Heart right ventricle (tissue), 16 donors: ENCODE measurements at regions not wholly inside any gene's neighbourhood (a gene's known extent, or its start where the extent isn't known, plus 50 kb on each side); places are given as distances from the start of the nearest gene placed in this dataset.

Source experiments
- ATAC-seq, 8 donors: fragments of 200-7000 bp; cut with Tn5 transposase; one replicate each; pipeline ENCODE4 v1.9.1; 2020; ENCODE audit warnings: mild to moderate bottlenecking in 8 of 8, moderate library complexity in 8 of 8, moderate number of reproducible peaks in 1 of 8
- DNase-seq, 2 donors: peaks; one replicate each; pipeline ENCODE4 v3.0.0-alpha.2; 2020
- H3K27ac ChIP-seq, 10 donors: fragments of 200-600 bp; sonication (generic) in 2 of 10; one replicate each; pipeline versions ENCODE4 v1.5.0 to v1.8.0; 2020 to 2022; ENCODE audit warnings: mild to moderate bottlenecking in 3 of 10
- H3K27me3 ChIP-seq, 7 donors: fragments of 200-600 bp; one replicate each; pipeline ENCODE4 v1.8.0; 2021 to 2022; ENCODE audit warnings: mild to moderate bottlenecking in 2 of 7
- H3K36me3 ChIP-seq, 9 donors: fragments of 200-600 bp; sonication (generic) in 1 of 9; one replicate each; pipeline versions ENCODE4 v1.5.0 to v1.8.0; 2020 to 2022; ENCODE audit warnings: mild to moderate bottlenecking in 2 of 9
- H3K4me1 ChIP-seq, 9 donors: fragments of 200-600 bp; sonication (generic) in 1 of 9; one replicate each; pipeline versions ENCODE4 v1.5.0 to v1.8.0; 2020 to 2022; ENCODE audit warnings: mild to moderate bottlenecking in 4 of 9
- H3K4me3 ChIP-seq, 10 donors: fragments of 200-600 bp; sonication (generic) in 2 of 10; one replicate each; pipeline versions ENCODE4 v1.5.0 to v1.8.0; 2020 to 2022; ENCODE audit warnings: mild to moderate bottlenecking in 7 of 10, moderate library complexity in 2 of 10
- H3K9me3 ChIP-seq, 11 donors: fragments of 200-600 bp in 10 of 11; sonication (generic) in 2 of 11; one replicate each; pipeline versions ENCODE4 v1.5.0 to v1.8.0; 2013 to 2022; ENCODE audit warnings: mild to moderate bottlenecking in 2 of 11, control low read depth in 1 of 11, moderate library complexity in 1 of 11
- WGBS, 2 donors: extraction: QIAGEN DNeasy Blood & Tissue Kit; methylation state at CpG; one replicate each; pipeline ENCODE4 v1.1.7; 2013; ENCODE audit warnings: inconsistent platforms in 1 of 2; 5-methylcytosine and 5-hydroxymethylcytosine counted together
- intact Hi-C, 10 donors: fragments of 100-400 bp; cut with DNase I; formaldehyde crosslinking; loops; one replicate each; pipeline versions ENCODE4 v1.11.1 to v1.14.2; 2022
- TF ChIP-seq, protein P1 (sequence below), 9 donors: fragments of 200-600 bp; sonication (generic) in 2 of 9; IDR thresholded peaks; one replicate each; pipeline versions ENCODE4 v1.5.0 to v1.8.0; 2021 to 2022; ENCODE audit warnings: antibody characterized with exemption in 9 of 9, mild to moderate bottlenecking in 5 of 9, moderate library complexity in 1 of 9
- donor health status: Arrhythmogenic right ventricular cardiomyopathy.
- donor health status: ischemic (EF 13 %, LVEDD 7.1; RV severe dilation, severe dysfunction).
- donor health status: healthy with polysubstance abuse.
- donor health status: DM: no; HTN: yes; CAD: no.
- donor health status: DM: no; HTN: no; CAD: no.
- donor health status: ischemic (EF 25% LVEDD 6.9; RV normal size, moderate dysfunction).
- donor health status: ischemic (EF 25% LVEDD 5.7; RV mildly dilated, moderate dysfunction).
- donor health status: healthy.
- donor health status: DM: yes; HTN: yes; CAD: no.
- donor health status: Ischemic cardiomyopathy.
- donor health status: ischemic (EF 35%, LVEDD 5.7; RV mildly dilated, moderate dysfunction).
- donor health status: nonischemic (EF 11% LVEDD 7.7; RV severe dilation, severe dysfunction).
- donor health status: DM: yes; HTN: yes; CAD: no.
- donor health status: PGD.
- donor health status: ischemic (EF 29% LVEDD 5.4; RV normal size, mild dysfunction).
- donor health status: nonischemic (EF 23%, LVEDD 6.1; RV moderate dilation, normal function).

DNA sequence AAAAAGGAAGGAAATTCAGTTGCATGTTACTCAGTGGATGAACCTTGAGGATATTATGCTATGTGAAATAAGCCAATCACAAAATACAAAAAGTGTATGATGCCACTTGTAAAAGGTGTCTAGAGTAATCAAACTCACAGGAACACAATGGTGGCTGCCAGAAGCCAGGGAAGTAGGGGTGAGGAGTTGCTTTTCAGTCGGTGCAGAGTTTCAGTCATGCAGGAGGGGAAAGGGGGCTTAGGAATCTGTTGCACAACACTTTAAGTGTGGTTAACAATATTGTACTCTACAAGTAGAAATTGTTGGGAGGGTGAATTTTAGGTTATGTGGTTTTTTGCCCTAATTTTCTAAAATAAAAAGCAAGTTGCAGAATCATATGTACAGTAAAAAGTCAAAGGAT is 184.2 kb upstream of the RAB4A start:
- TF ChIP-seq, protein P1, sequence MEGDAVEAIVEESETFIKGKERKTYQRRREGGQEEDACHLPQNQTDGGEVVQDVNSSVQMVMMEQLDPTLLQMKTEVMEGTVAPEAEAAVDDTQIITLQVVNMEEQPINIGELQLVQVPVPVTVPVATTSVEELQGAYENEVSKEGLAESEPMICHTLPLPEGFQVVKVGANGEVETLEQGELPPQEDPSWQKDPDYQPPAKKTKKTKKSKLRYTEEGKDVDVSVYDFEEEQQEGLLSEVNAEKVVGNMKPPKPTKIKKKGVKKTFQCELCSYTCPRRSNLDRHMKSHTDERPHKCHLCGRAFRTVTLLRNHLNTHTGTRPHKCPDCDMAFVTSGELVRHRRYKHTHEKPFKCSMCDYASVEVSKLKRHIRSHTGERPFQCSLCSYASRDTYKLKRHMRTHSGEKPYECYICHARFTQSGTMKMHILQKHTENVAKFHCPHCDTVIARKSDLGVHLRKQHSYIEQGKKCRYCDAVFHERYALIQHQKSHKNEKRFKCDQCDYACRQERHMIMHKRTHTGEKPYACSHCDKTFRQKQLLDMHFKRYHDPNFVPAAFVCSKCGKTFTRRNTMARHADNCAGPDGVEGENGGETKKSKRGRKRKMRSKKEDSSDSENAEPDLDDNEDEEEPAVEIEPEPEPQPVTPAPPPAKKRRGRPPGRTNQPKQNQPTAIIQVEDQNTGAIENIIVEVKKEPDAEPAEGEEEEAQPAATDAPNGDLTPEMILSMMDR (IDR thresholded peaks at IDR 0.05): no peak
- intact Hi-C loops: no loop called here
- Histone ChIP-seq H3K36me3 (no peaks in the 10 kb centered on the region), H3K9me3 (peaks cover 0 to 25% (median 16%) of the 10 kb centered on the region in 11 donors), H3K4me3 (no peak overlapping the region), H3K4me1 (peaks cover 0 to 17% (median 0%) of the 10 kb centered on the region in 9 donors), H3K27me3 (peaks cover 0 to 22% (median 0%) of the 10 kb centered on the region in 7 donors), H3K27ac (no peak overlapping the region)
- ATAC-seq (no peak), DNase-seq (no peak)
- 28 to 38% methylated on average over 1 of the region's 1 CpG for WGBS, 2 donors

DNA sequence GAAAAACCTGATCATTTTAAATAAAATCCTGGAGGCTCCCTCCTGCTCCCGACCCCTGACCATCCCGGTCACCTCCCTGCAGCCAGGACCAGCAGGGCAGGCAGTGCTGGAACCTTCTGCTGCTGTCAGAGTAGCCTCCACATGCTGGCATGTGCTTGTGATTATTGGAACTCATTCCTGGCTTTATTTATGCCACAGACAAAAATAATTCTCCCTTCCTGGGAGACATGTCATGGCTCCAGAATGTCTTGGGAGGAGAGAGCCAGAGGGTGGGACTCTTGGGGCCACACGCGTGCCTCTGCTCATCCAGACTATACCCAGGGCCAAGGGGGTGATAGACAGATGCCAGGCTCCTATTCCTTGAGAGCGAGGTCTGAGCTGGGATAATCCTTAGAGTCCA is 183.6 kb upstream of the RAB4A start:
- Histone ChIP-seq H3K36me3 (no peaks in the 10 kb centered on the region), H3K27me3 (peaks cover 0 to 22% (median 0%) of the 10 kb centered on the region in 7 donors), H3K4me3 (no peak overlapping the region), H3K9me3 (peaks cover 0 to 18% (median 12%) of the 10 kb centered on the region in 11 donors), H3K4me1 (peaks cover 0 to 17% (median 0%) of the 10 kb centered on the region in 9 donors), H3K27ac (no peak overlapping the region)
- intact Hi-C loops: no loop called here
- TF ChIP-seq, protein P1 (IDR thresholded peaks at IDR 0.05): no peak
- DNase-seq: no peak
- peak in 2 of 8 donors; percentile 22 to 29 for ATAC-seq
- WGBS, 2 donors: 76 to 83% methylated on average over 5 of the region's 5 CpGs

DNA sequence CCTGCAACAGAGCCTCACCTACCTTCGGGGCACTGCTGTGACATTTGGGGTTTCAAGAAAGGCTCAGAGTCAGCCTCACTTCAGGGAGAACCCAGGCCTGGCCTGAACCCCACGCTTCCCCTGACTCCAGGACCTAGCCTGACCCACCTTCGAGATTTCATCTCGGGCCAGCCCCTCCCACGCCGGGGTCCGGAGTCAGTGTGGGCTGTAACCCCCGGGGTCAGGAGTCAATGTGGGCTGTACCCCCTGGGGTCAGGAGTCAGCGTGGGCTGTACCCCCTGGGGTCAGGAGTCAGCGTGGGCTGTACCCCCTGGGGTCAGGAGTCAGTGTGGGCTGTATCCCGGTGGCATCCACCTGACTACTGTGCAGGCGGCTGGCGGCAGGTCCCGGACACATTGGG is 183.0 kb upstream of the RAB4A start:
- no peak overlapping the region for H3K4me3 ChIP-seq
- no peaks in the 10 kb centered on the region for H3K36me3 ChIP-seq
- ATAC-seq (peak in 1 of 8 donors; percentile 9), DNase-seq (no peak)
- peaks cover 0 to 12% (median 6%) of the 10 kb centered on the region in 11 donors for H3K9me3 ChIP-seq
- H3K27ac ChIP-seq: no peak overlapping the region
- 88 to 89% methylated on average over 14 of the region's 14 CpGs for WGBS, 2 donors
- intact Hi-C loops: no loop called here
- TF ChIP-seq, protein P1 (IDR thresholded peaks at IDR 0.05): no peak
- peaks cover 0 to 17% (median 0%) of the 10 kb centered on the region in 9 donors for H3K4me1 ChIP-seq
- peaks cover 0 to 22% (median 0%) of the 10 kb centered on the region in 7 donors for H3K27me3 ChIP-seq

DNA sequence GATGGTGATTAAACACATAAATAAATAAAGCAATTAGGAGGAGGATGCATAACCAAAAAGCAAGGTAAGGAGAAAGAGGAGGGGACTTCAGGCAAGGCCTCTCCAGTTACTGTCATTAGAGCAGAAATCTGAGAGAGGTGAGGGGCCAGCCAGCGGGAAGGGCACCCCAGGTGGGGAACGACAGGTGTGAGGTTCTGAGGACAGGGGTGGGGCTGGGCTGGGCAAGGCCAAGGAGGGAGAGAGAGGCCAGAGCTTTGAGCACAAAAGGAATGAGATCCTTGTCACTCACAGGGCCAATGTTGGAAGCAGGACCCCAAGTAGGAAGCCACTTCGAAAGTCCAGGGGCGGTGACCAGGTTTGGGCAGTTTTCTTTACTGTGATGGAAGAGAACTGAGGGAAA is 182.2 kb upstream of the RAB4A start:
- H3K4me1 ChIP-seq: peaks cover 0 to 17% (median 0%) of the 10 kb centered on the region in 9 donors
- H3K27ac ChIP-seq: no peak overlapping the region
- H3K4me3 ChIP-seq: no peak overlapping the region
- H3K36me3 ChIP-seq: no peaks in the 10 kb centered on the region
- 69 to 89% methylated on average over 4 of the region's 4 CpGs for WGBS, 2 donors
- DNase-seq: no peak
- no peak for ATAC-seq
- intact Hi-C loops: no loop called here
- H3K9me3 ChIP-seq: peaks cover 0 to 4% (median 0%) of the 10 kb centered on the region in 11 donors
- TF ChIP-seq, protein P1 (IDR thresholded peaks at IDR 0.05): no peak
- peaks cover 0 to 22% (median 0%) of the 10 kb centered on the region in 7 donors for H3K27me3 ChIP-seq
